ENCODE measurements at regions not wholly inside any gene's neighbourhood (a gene's known extent, or its start where the extent isn't known, plus 50 kb on each side); places are given as distances from the start of the nearest gene placed in this dataset.

GRCh38 chr12:107597695-107598410 lies 87.7 kb upstream of the PWP1 start:
- Mint-ChIP-seq H3K27me3 (ENCODE audit: low read depth) (peaks cover 4% of the 10 kb centered on the region), H3K4me3 (no peak overlapping the region), H3K9me3 (no peaks in the 10 kb centered on the region), H3K27ac (no peak overlapping the region), H3K4me1 (no peaks in the 10 kb centered on the region), H3K36me3 (ENCODE audit: low read depth) (no peaks in the 10 kb centered on the region)
- no peak for TF ChIP-seq CTCF (IDR thresholded peaks at IDR 0.05; ENCODE audit: unreplicated experiment in 3 of 3)

GRCh38 chr12:107598906-107599305 lies 86.7 kb upstream of the PWP1 start:
- H3K4me3 Mint-ChIP-seq = no peak overlapping the region
- H3K9me3 Mint-ChIP-seq = no peaks in the 10 kb centered on the region
- H3K27me3 Mint-ChIP-seq (ENCODE audit: low read depth) = peaks cover 4% of the 10 kb centered on the region

GRCh38 chr12:107600581-107601144 lies 84.9 kb upstream of the PWP1 start:
- Mint-ChIP-seq H3K27ac (no peak overlapping the region), H3K9me3 (no peaks in the 10 kb centered on the region), H3K4me3 (no peak overlapping the region), H3K27me3 (ENCODE audit: low read depth) (peaks cover 4% of the 10 kb centered on the region), H3K4me1 (no peaks in the 10 kb centered on the region), H3K36me3 (ENCODE audit: low read depth) (no peaks in the 10 kb centered on the region)
- TF ChIP-seq CTCF (IDR thresholded peaks at IDR 0.05; ENCODE audit: unreplicated experiment in 3 of 3) = no peak

More at GRCh38 chr12:107598906-107599305, 86.7 kb upstream of the PWP1 start:
- TF ChIP-seq CTCF (IDR thresholded peaks at IDR 0.05; ENCODE audit: unreplicated experiment in 3 of 3) = no peak
- Mint-ChIP-seq H3K27ac (no peak overlapping the region), H3K4me1 (no peaks in the 10 kb centered on the region), H3K36me3 (ENCODE audit: low read depth) (no peaks in the 10 kb centered on the region)

GRCh38 chr12:107602446-107602845 lies 83.2 kb upstream of the PWP1 start:
- H3K27me3 Mint-ChIP-seq (ENCODE audit: low read depth) = peaks cover 4% of the 10 kb centered on the region
- H3K4me3 Mint-ChIP-seq = no peak overlapping the region
- H3K9me3 Mint-ChIP-seq = no peaks in the 10 kb centered on the region
- no peak overlapping the region for H3K27ac Mint-ChIP-seq
- H3K36me3 Mint-ChIP-seq (ENCODE audit: low read depth) = no peaks in the 10 kb centered on the region
- H3K4me1 Mint-ChIP-seq = no peaks in the 10 kb centered on the region
- no peak for TF ChIP-seq CTCF (IDR thresholded peaks at IDR 0.05; ENCODE audit: unreplicated experiment in 3 of 3)

GRCh38 chr12:107605293-107605692 lies 80.3 kb upstream of the PWP1 start:
- Mint-ChIP-seq H3K36me3 (ENCODE audit: low read depth) (no peaks in the 10 kb centered on the region), H3K27ac (no peak overlapping the region), H3K4me3 (no peak overlapping the region), H3K27me3 (ENCODE audit: low read depth) (peaks cover 3% of the 10 kb centered on the region), H3K4me1 (peaks cover 4% of the 10 kb centered on the region), H3K9me3 (no peaks in the 10 kb centered on the region)
- TF ChIP-seq CTCF (IDR thresholded peaks at IDR 0.05; ENCODE audit: unreplicated experiment in 3 of 3) = no peak
